MM.1S (cell line): ENCODE measurements at regions not wholly inside any gene's neighbourhood (a gene's known extent, or its start where the extent isn't known, plus 50 kb on each side); places are given as distances from the start of the nearest gene placed in this dataset.
"Not testable (repeated sequence)": the region's sequence is repeated elsewhere in the genome, so short reads cannot be mapped to it uniquely, and the experiment has no call there.

Experiments used
- DNase-seq: peaks from one replicate; pipeline ENCODE4 v3.0.0-alpha.2; 2015
- H2AFZ ChIP-seq: fragments of 300-600 bp; sonication (generic); 2 replicates; pipeline ENCODE4 v1.6.0; 2016; ENCODE audit warnings: antibody characterized with exemption, low read length
- H3F3A ChIP-seq: fragments of 300-600 bp; sonication (generic); 2 replicates; pipeline ENCODE4 v1.6.1; 2016; ENCODE audit warnings: mild to moderate bottlenecking, antibody characterized with exemption, low read length, moderate library complexity, mixed read lengths; ENCODE audit not compliant: insufficient read depth
- H3K27ac ChIP-seq: fragments of 300-600 bp; sonication (generic); 2 replicates; pipeline ENCODE4 v1.5.1; 2016; ENCODE audit warnings: mild to moderate bottlenecking, low read length
- H3K27me3 ChIP-seq: fragments of 300-600 bp; sonication (generic); replicated peaks from 2 replicates; pipeline ENCODE4 v1.6.0; 2016; ENCODE audit warnings: low read length; ENCODE audit not compliant: insufficient read depth
- H3K36me3 ChIP-seq: fragments of 300-600 bp; sonication (generic); replicated peaks from 2 replicates; pipeline ENCODE4 v1.6.1; 2016; ENCODE audit warnings: mild to moderate bottlenecking, low read length, mixed read lengths; ENCODE audit not compliant: insufficient read depth
- H3K4me1 ChIP-seq: fragments of 300-600 bp; sonication (generic); 2 replicates; pipeline ENCODE4 v1.6.1; 2016; ENCODE audit warnings: low read length, mixed read lengths
- H3K4me2 ChIP-seq: fragments of 300-600 bp; sonication (generic); 2 replicates; pipeline ENCODE4 v1.6.0; 2016; ENCODE audit warnings: low read depth, low read length
- H3K4me3 ChIP-seq: fragments of 300-600 bp; sonication (generic); 2 replicates; pipeline ENCODE4 v1.5.1; 2016; ENCODE audit warnings: low read length, mixed read lengths
- H3K79me2 ChIP-seq: fragments of 300-600 bp; sonication (generic); 2 replicates; pipeline ENCODE4 v1.6.1; 2016; ENCODE audit warnings: mixed run types, low read length, mixed read lengths
- H3K9ac ChIP-seq: fragments of 300-600 bp; sonication (generic); 2 replicates; pipeline ENCODE4 v1.6.1; 2016; ENCODE audit warnings: low read length, mixed read lengths
- H3K9me2 ChIP-seq: fragments of 300-600 bp; sonication (generic); replicated peaks from 2 replicates; pipeline ENCODE4 v1.6.1; 2016; ENCODE audit warnings: mild to moderate bottlenecking, low read length, mixed read lengths; ENCODE audit not compliant: insufficient read depth
- H3K9me3 ChIP-seq: fragments of 300-600 bp; sonication (generic); replicated peaks from 2 replicates; pipeline ENCODE4 v1.6.1; 2016; ENCODE audit warnings: mild to moderate bottlenecking, low read length, mixed read lengths; ENCODE audit not compliant: insufficient read depth
- H4K20me1 ChIP-seq: fragments of 300-600 bp; sonication (generic); 2 replicates; pipeline ENCODE4 v1.6.1; 2016; ENCODE audit warnings: mild to moderate bottlenecking, low read length, moderate library complexity, mixed read lengths; ENCODE audit not compliant: insufficient read depth

- not testable (repeated sequence) for H4K20me1 ChIP-seq, DNase-seq, H3K36me3 ChIP-seq, H3K27me3 ChIP-seq, H3K27ac ChIP-seq, H3K9me3 ChIP-seq, H3K79me2 ChIP-seq, H3K4me1 ChIP-seq, H3K9me2 ChIP-seq, H3K9ac ChIP-seq, H3F3A ChIP-seq, H3K4me3 ChIP-seq, H3K4me2 ChIP-seq, H2AFZ ChIP-seq
Measured at GRCh38 chr15:21110187-21110804, 244.2 kb upstream of the POTEB2 start.

GRCh38 chr15:21108384-21108783 lies 242.3 kb upstream of the POTEB2 start:
- not testable (repeated sequence) for H3K4me2 ChIP-seq, H3K36me3 ChIP-seq, H4K20me1 ChIP-seq, H3K9me3 ChIP-seq, H3K4me3 ChIP-seq, H3K9me2 ChIP-seq, H3F3A ChIP-seq, H2AFZ ChIP-seq, H3K27me3 ChIP-seq, DNase-seq, H3K27ac ChIP-seq, H3K79me2 ChIP-seq, H3K4me1 ChIP-seq, H3K9ac ChIP-seq

- H2AFZ ChIP-seq, H3K4me2 ChIP-seq, H3F3A ChIP-seq, H3K36me3 ChIP-seq, H3K9ac ChIP-seq, H3K27ac ChIP-seq, H3K9me2 ChIP-seq, H3K79me2 ChIP-seq, DNase-seq, H3K4me1 ChIP-seq, H3K4me3 ChIP-seq, H3K9me3 ChIP-seq, H4K20me1 ChIP-seq, H3K27me3 ChIP-seq: not testable (repeated sequence)
Measured at GRCh38 chr15:21107399-21108381, 241.6 kb upstream of the POTEB2 start.

- H2AFZ ChIP-seq, H3K4me2 ChIP-seq, H3K9ac ChIP-seq, DNase-seq, H3K27ac ChIP-seq, H3K79me2 ChIP-seq, H4K20me1 ChIP-seq, H3K27me3 ChIP-seq, H3K4me1 ChIP-seq, H3F3A ChIP-seq, H3K36me3 ChIP-seq, H3K4me3 ChIP-seq, H3K9me2 ChIP-seq, H3K9me3 ChIP-seq: not testable (repeated sequence)
Measured at GRCh38 chr15:21096599-21096998, 230.5 kb upstream of the POTEB2 start.

- DNase-seq, H3K4me1 ChIP-seq: not testable (repeated sequence)
Measured at GRCh38 chr15:21079544-21079943, 213.4 kb upstream of the POTEB2 start.

GRCh38 chr15:21068917-21069316 lies 202.8 kb upstream of the POTEB2 start:
- H3K79me2 ChIP-seq, H3K4me3 ChIP-seq, H2AFZ ChIP-seq, H3K4me1 ChIP-seq, H3K27me3 ChIP-seq, H4K20me1 ChIP-seq, DNase-seq, H3K9ac ChIP-seq, H3K27ac ChIP-seq, H3K4me2 ChIP-seq, H3K9me2 ChIP-seq, H3K36me3 ChIP-seq, H3F3A ChIP-seq, H3K9me3 ChIP-seq: not testable (repeated sequence)

More at GRCh38 chr15:21079544-21079943, 213.4 kb upstream of the POTEB2 start:
- not testable (repeated sequence) for H3K27ac ChIP-seq, H3K9me2 ChIP-seq, H4K20me1 ChIP-seq, H2AFZ ChIP-seq, H3K9me3 ChIP-seq, H3K36me3 ChIP-seq, H3K79me2 ChIP-seq, H3K27me3 ChIP-seq, H3K4me3 ChIP-seq, H3K9ac ChIP-seq, H3F3A ChIP-seq, H3K4me2 ChIP-seq

- not testable (repeated sequence) for H3K9me3 ChIP-seq, H3K4me1 ChIP-seq, H3K9me2 ChIP-seq, H4K20me1 ChIP-seq, H3K4me3 ChIP-seq, H3F3A ChIP-seq, H3K4me2 ChIP-seq, H3K27ac ChIP-seq, DNase-seq, H3K27me3 ChIP-seq, H3K79me2 ChIP-seq, H2AFZ ChIP-seq, H3K9ac ChIP-seq, H3K36me3 ChIP-seq
Measured at GRCh38 chr15:21063512-21063911, 197.4 kb upstream of the POTEB2 start.
